DMS53 treated with DMSO at 0.1 percent for 48 hours (cell line): ENCODE measurements at regions not wholly inside any gene's neighbourhood (a gene's known extent, or its start where the extent isn't known, plus 50 kb on each side); places are given as distances from the start of the nearest gene placed in this dataset.

Experiments used
- DNase-seq: peaks from one replicate; lab custom pipeline; 2025; ENCODE audit not compliant: unreplicated experiment; lab: John Stamatoyannopoulos, UW

GRCh38 chr11:32200136-32200847, 109.4 kb downstream of the RCN1 start:
- DNase-seq: no peak

GRCh38 chr11:32204751-32205150, 113.9 kb downstream of the RCN1 start:
- no peak for DNase-seq

GRCh38 chr11:32210556-32210955, 119.7 kb downstream of the RCN1 start:
- DNase-seq: no peak

- no peak for DNase-seq
These were observed 122.3 kb downstream of the RCN1 start for GRCh38 chr11:32213223-32213622.

GRCh38 chr11:32215157-32215556, 124.3 kb downstream of the RCN1 start:
- DNase-seq: no peak

GRCh38 chr11:32216749-32217148, 125.9 kb downstream of the RCN1 start:
- no peak for DNase-seq

- DNase-seq: no peak
These were observed 128.4 kb downstream of the RCN1 start for GRCh38 chr11:32219320-32219719.

- no peak for DNase-seq
These were observed 130.7 kb downstream of the RCN1 start for GRCh38 chr11:32221476-32222032.

- no peak for DNase-seq
These were observed 133.7 kb downstream of the RCN1 start for GRCh38 chr11:32224580-32224979.

GRCh38 chr11:32225571-32226285, 134.9 kb downstream of the RCN1 start:
- DNase-seq: no peak

- no peak for DNase-seq
These were observed 135.6 kb downstream of the RCN1 start for GRCh38 chr11:32226480-32226879.

GRCh38 chr11:32229576-32230240, 138.8 kb downstream of the RCN1 start:
- DNase-seq: no peak

- peak; percentile 26 for DNase-seq
These were observed 141.1 kb downstream of the RCN1 start for GRCh38 chr11:32231909-32232493.

- DNase-seq: no peak
These were observed 141.6 kb downstream of the RCN1 start for GRCh38 chr11:32232516-32232915.

- no peak for DNase-seq
These were observed 142.4 kb downstream of the RCN1 start for GRCh38 chr11:32233276-32233675.

- no peak for DNase-seq
These were observed 143.1 kb downstream of the RCN1 start for GRCh38 chr11:32233928-32234327.

GRCh38 chr11:32244453-32244852, 153.6 kb downstream of the RCN1 start:
- DNase-seq: no peak

GRCh38 chr11:32253706-32254105, 162.8 kb downstream of the RCN1 start:
- DNase-seq: no peak

- no peak for DNase-seq
These were observed 165.0 kb downstream of the RCN1 start for GRCh38 chr11:32255841-32256240.

GRCh38 chr11:32256466-32256865, 165.6 kb downstream of the RCN1 start:
- no peak for DNase-seq

- DNase-seq: no peak
These were observed 168.8 kb downstream of the RCN1 start for GRCh38 chr11:32259641-32260081.
